HG03439 (cell line): ENCODE measurements at regions not wholly inside any gene's neighbourhood (a gene's known extent, or its start where the extent isn't known, plus 50 kb on each side); places are given as distances from the start of the nearest gene placed in this dataset.
"Not testable (repeated sequence)": the region's sequence is repeated elsewhere in the genome, so short reads cannot be mapped to it uniquely, and the experiment has no call there.

Experiments used
- ATAC-seq: cut with Tn5 transposase; IDR thresholded peaks from one replicate; pipeline ENCODE4 v1.9.1; 2021; ENCODE audit warnings: mild to moderate bottlenecking, moderate library complexity; ENCODE audit not compliant: unreplicated experiment

GRCh38 chr10:81200801-81201200 is 663.1 kb downstream of the SH2D4B start:
- ATAC-seq, result no peak

GRCh38 chr10:81207359-81207758 is 667.6 kb upstream of the NRG3 start:
- not testable (repeated sequence) for ATAC-seq

- no peak for ATAC-seq
Measured at GRCh38 chr10:81213370-81213769, 661.6 kb upstream of the NRG3 start.

DNA sequence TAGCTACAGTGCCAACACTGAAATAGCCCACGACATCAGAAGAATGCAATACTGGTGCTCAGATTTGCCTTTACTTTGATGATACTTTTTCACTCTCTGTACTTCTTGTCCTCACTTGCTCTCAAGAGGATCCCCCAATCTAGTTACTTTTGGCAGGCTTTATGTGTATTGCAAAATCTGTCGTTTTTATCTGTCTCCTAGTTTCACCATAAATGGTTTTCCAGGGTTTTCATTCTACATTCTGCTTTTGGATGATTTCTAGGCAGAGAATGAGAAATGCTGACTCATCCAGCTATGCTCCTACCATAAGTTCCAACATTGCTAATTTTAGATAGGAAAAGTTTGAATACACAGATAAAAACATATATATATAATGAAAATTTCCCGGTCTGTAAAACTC is 659.5 kb upstream of the NRG3 start:
- ATAC-seq, result no peak

DNA sequence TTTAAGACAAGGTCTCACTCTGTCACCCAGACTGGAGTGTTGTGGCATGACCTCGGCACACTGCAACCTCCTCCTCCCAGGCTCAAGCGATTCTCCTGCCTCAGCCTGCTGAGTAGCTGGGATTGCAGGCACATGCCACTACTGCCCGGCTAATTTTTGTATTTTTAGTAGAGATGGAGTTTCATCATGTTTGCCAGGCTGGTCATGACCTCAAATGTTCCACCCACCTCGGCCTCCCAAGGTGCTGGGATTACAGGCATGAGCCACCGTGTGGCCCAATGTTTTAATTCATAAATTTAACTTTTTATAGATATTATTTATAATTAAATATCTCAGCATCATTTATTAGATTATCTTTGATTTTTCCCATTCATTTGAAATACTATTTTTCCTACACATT is 658.0 kb upstream of the NRG3 start:
- ATAC-seq, result no peak

GRCh38 chr10:81218307-81218706 is 656.7 kb upstream of the NRG3 start:
- no peak for ATAC-seq

GRCh38 chr10:81219758-81220157 is 655.2 kb upstream of the NRG3 start:
- ATAC-seq, result no peak

- no peak for ATAC-seq
Measured at GRCh38 chr10:81248886-81249285, 626.1 kb upstream of the NRG3 start.

DNA sequence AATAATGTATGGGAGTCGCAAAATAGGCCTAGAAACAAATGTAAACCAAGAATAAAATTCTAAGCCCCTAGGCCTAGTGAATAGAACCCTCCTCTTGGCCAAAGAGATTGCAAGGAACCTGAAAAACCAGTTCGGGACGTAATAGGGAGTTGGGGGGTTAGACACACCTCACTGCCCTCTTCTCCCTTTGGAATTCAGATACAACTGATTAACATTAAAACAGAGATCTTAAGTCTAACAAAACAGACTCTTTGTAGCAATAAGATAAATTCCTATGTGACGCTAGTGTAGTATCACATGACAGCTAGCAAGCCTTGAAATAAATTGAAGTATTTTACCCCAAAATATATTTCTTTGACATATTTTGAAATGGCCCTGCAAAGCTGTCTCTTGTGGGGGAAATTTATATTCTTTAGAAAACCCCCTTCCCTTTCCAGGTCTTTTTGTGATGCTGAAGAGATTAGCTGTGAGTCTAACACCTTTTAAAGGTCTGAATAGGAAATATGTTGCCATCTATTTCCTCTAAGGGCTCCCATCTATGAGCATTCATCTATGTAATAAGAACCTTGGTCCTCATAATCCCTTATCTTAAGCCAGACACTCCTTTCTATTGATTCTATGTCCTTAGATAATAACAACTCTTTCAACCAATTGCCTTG is 623.4 kb upstream of the NRG3 start:
- no peak for ATAC-seq

DNA sequence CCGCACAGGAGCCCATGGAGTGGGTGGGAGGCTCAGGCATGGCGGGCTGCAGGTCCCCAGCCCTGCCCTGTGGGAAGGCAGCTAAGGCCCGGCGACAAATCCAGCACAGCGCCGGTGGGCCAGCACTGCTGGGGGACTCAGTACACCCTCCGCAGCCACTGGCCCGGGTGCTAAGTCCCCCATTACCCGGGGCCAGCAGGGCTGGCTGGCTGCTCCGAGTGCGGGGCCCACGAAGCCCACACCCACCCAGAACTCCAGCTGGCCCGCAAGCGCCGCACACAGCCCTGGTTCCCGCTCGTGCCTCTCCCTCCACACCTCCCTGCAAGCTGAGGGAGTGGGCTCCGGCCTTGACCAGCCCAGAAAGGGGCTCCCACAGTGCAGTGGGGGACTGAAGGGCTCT is 610.0 kb upstream of the NRG3 start:
- ATAC-seq, result not testable (repeated sequence)

DNA sequence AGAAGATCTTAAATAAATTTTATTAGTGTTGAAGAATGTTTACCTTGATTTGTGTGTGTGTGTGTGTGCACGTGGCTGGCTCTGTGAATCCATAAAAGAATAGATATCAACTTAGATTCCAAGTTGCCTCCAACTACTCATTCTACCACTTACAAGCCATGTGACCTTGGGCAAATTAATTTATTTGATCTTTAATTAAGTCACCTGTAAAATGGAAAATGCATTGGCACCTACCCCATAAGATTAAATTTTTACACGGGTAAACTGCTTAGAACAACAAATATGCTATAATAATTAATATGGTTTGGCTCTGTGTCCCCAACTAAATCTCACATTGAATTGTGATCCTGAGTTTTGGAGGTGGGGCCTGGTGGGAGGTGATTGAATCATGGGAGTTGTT is 604.9 kb upstream of the NRG3 start:
- ATAC-seq, result no peak

- no peak for ATAC-seq
Measured at GRCh38 chr10:81280497-81281479, 594.2 kb upstream of the NRG3 start.

DNA sequence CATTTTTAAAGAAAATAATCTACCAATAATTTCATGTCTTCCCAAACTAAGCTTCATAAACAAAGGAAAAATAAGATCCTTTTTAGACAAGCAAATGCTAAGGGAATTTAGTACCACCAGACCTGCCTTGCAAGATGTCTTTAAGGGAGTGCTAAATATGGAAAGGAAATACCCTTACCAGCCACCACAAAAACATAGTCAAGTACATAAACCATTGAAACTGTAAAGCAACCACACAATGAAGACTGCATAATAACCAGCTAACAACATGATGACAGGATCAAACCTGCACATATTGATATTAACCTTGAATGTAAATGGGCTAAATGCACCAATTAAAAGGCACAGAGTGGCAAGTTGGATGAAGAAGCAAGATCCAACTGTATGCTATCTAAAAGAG is 586.5 kb upstream of the NRG3 start:
- no peak for ATAC-seq

GRCh38 chr10:81297292-81297691 is 577.7 kb upstream of the NRG3 start:
- ATAC-seq, result no peak

- ATAC-seq, result no peak
Measured at GRCh38 chr10:81303656-81304055, 571.3 kb upstream of the NRG3 start.

DNA sequence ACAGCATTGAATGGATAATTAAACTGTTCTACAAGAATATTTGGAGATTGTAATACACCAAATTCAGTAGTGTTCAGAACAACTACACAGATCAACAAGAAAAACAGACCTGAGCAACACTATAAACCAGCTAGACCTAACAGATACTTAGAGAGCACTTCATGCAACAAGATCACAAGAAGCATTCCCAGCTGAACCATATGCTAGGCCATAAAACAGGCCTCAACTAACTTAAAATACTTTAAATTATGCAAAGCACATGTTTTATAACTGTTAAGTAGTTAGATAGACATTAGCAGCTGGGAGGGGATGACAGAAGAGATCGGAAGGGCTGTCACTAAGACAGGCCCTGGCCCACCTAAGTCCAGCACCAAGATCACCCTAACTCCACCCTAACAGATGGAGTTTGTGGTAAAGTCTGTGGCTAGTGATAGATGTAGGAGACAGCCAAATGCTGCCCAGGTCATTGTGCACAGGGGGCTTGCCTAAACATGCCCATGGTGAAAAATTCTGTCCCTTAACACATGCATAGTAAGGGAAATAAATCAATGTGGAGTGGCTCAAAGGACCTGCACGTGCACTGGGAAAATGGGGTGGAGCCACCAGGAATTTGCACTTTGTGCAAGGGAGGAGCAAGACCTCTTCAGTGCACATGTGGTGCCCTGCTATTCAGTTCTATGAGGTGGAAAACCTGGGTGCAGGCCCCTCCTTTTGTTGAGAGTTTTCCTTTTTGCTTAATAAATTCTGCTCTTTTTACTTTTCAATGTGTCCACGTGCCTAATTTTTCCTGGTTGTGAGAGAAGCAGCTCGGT is 567.8 kb upstream of the NRG3 start:
- no peak for ATAC-seq

DNA sequence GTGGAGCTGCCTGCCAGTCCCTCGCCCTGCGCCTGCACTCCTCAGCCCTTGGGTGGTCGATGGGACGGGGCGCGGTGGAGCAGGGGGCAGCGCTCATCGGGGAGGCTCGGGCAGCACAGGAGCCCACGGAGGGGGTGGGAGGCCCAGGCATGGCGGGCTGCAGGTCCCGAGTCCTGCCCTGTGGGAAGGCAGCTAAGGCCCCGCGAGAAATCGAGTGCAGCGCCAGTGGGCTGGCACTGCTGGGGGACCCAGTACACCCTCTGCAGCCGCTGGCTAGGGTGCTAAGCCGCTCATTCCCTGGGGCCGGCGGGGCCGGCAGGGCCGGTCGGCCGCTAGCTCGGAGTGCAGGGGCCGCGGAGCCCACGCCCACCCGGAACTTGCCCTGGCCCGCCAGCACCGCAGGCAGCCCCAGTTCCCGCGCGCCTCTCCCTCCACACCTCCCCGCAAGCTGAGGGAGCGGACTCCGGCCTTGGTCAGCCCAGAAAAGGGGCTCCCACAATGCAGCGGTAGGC is 565.9 kb upstream of the NRG3 start:
- no peak for ATAC-seq

GRCh38 chr10:81314471-81314870 is 560.5 kb upstream of the NRG3 start:
- ATAC-seq, result no peak

DNA sequence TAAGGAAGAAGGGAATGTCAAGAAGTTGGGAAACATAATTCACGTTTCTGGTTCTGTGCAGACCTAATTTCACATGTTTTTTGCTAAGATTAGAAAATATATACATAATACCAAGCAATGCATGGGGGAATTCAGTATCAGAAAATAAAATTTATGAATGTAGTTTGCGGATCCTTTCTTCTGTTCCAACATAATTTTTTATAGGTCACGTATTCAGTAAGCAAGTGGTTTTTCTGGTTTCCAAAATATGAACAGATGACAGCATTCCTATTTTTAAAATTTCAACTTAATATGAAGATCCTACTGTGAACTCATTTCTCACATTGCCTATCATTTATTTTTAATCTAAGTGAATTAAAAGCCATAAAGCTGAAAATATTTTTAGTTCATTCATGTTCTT is 560.0 kb upstream of the NRG3 start:
- ATAC-seq, result no peak

- no peak for ATAC-seq
Measured at GRCh38 chr10:81348003-81348402, 527.0 kb upstream of the NRG3 start.

DNA sequence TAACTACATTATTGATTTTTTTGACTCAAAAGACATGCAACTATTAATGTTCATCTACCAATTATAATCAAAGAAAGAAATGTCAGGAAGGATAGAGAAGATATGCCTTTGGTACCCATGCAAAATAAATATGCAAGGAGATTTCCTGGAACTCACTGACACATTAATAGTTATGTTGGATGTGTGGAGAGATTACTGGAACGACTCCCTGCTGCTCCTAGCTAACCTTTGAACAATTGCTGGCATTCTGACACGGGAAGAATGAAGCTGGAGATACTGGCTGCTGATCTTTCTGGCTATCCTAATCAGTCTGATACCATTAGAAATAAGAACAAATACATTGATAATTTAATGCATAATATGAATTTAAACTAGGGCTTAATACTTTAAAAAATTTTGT is 507.9 kb upstream of the NRG3 start:
- ATAC-seq, result no peak
